AG04450 (cell line): ENCODE measurements at regions not wholly inside any gene's neighbourhood (a gene's known extent, or its start where the extent isn't known, plus 50 kb on each side); places are given as distances from the start of the nearest gene placed in this dataset.

Experiments used
- CTCF ChIA-PET: fragments of 300-600, 350-600 bp; formaldehyde crosslinking; extraction: SDS; loops from one replicate; lab custom pipeline; 2022; ENCODE audit warnings: antibody characterized with exemption, inconsistent platforms; lab: Charles Lee
- POLR2A ChIA-PET: fragments of 350-600 bp; formaldehyde crosslinking; extraction: SDS; loops from one replicate; lab custom pipeline; 2021; ENCODE audit warnings: antibody characterized with exemption, inconsistent platforms; lab: Yijun Ruan, JAX
- DNase-seq: peaks from one replicate; pipeline ENCODE4 v3.0.0-alpha.2; 2011; ENCODE audit warnings: low read depth, low spot score
- H3K27ac ChIP-seq: one replicate; pipeline ENCODE4 v1.5.1; 2012; ENCODE audit warnings: low read depth, low read length, control low read depth
- H3K27me3 ChIP-seq: one replicate; pipeline ENCODE4 v1.6.0; 2012; ENCODE audit warnings: low read length; ENCODE audit not compliant: control insufficient read depth, insufficient read depth
- H3K4me3 ChIP-seq: 2 replicates; pipeline ENCODE4 v1.5.1; 2011; ENCODE audit warnings: mild to moderate bottlenecking, low read depth, low read length, control low read depth
- H3K9me3 ChIP-seq: 2 replicates; pipeline ENCODE4 v1.5.1; 2012; ENCODE audit warnings: low read length; ENCODE audit not compliant: control insufficient read depth, insufficient read depth
- TF ChIP-seq, protein P1 (sequence below): IDR thresholded peaks from 2 replicates; pipeline ENCODE4 v1.5.1; 2011; ENCODE audit warnings: low read depth, low read length, control low read depth, inconsistent platforms

GRCh38 chr1:208888376-208888775 lies 644.2 kb upstream of the PLXNA2 start:
- Histone ChIP-seq H3K27ac (no peak overlapping the region), H3K4me3 (no peak overlapping the region), H3K27me3 (no peaks in the 10 kb centered on the region), H3K9me3 (no peaks in the 10 kb centered on the region)
- TF ChIP-seq, protein P1, sequence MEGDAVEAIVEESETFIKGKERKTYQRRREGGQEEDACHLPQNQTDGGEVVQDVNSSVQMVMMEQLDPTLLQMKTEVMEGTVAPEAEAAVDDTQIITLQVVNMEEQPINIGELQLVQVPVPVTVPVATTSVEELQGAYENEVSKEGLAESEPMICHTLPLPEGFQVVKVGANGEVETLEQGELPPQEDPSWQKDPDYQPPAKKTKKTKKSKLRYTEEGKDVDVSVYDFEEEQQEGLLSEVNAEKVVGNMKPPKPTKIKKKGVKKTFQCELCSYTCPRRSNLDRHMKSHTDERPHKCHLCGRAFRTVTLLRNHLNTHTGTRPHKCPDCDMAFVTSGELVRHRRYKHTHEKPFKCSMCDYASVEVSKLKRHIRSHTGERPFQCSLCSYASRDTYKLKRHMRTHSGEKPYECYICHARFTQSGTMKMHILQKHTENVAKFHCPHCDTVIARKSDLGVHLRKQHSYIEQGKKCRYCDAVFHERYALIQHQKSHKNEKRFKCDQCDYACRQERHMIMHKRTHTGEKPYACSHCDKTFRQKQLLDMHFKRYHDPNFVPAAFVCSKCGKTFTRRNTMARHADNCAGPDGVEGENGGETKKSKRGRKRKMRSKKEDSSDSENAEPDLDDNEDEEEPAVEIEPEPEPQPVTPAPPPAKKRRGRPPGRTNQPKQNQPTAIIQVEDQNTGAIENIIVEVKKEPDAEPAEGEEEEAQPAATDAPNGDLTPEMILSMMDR: no peak
- DNase-seq: no peak
- CTCF ChIA-PET: no interaction called here
- POLR2A ChIA-PET: no interaction called here

- no peak for DNase-seq
- H3K27me3 ChIP-seq: no peaks in the 10 kb centered on the region
- ChIA-PET POLR2A (no interaction called here), CTCF (no interaction called here)
- no peaks in the 10 kb centered on the region for H3K9me3 ChIP-seq
- H3K4me3 ChIP-seq: no peak overlapping the region
- TF ChIP-seq, protein P1: no peak
- no peak overlapping the region for H3K27ac ChIP-seq
Observed at GRCh38 chr1:208892147-208892546, 648.0 kb upstream of the PLXNA2 start.

DNA sequence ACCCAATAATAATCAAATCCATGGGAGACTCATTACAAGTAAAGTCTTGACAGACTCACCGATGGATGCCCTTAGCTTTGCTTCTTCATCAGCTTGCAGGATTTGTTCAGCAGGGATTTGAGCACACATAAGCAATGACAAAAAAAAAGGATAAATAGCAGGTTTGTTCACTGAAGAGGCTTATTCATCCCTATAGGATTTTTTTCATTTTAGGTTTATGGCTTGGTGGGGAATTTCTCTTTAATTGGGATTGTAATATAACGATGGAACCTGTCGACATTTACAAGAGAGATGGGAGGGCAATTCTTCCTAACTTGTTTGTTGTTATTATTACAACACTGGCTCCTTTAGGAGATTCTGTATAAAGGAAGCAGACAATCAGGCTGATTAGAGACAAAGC lies 649.1 kb upstream of the PLXNA2 start:
- ChIA-PET POLR2A (no interaction called here), CTCF (no interaction called here)
- Histone ChIP-seq H3K4me3 (no peak overlapping the region), H3K27ac (no peak overlapping the region), H3K9me3 (no peaks in the 10 kb centered on the region), H3K27me3 (no peaks in the 10 kb centered on the region)
- TF ChIP-seq, protein P1: no peak
- no peak for DNase-seq

DNA sequence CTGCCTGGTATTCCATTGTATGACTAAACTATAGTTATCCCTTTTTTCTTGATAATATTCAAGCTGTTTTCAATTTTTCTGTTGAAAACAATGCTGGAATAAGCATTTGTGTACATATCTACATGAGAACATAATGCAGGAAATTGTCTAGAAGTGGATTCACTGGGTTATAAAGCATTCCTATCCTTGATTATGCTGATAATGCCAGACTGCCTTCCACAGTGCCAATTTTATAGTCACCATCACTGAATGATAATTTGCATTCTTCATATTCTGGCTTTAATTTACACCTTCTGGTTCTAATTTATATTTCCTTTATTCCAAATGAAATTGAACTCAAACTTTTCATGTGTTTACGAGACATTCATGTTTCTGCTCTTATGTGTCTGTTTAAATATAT lies 651.0 kb upstream of the PLXNA2 start:
- POLR2A ChIA-PET: no interaction called here

DNA sequence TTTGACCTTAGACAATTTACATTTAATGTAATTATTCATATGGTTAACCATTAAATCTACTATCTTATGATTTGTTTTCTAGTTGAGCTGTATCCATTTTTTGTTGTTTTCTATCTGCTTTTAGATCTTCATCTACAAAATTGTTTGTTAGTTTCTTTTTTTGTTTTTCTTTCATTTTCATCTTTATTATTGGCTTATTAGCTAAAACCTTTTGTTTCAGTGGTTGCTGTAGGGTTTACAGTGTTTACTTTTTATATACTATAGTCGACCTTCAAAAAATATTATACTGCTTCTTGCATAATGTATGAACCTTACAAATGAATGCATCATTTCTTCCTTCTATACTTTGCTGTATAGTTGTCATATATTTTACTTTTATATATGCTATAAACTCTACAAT lies 651.6 kb upstream of the PLXNA2 start:
- CTCF ChIA-PET: no interaction called here
- Histone ChIP-seq H3K9me3 (no peaks in the 10 kb centered on the region), H3K4me3 (no peak overlapping the region), H3K27ac (no peak overlapping the region), H3K27me3 (no peaks in the 10 kb centered on the region)
- no peak for DNase-seq
- POLR2A ChIA-PET: no interaction called here
- TF ChIP-seq, protein P1: no peak

More for the DNA sequence above, 651.0 kb upstream of the PLXNA2 start:
- Histone ChIP-seq H3K4me3 (no peak overlapping the region), H3K27ac (no peak overlapping the region), H3K9me3 (no peaks in the 10 kb centered on the region), H3K27me3 (no peaks in the 10 kb centered on the region)
- TF ChIP-seq, protein P1: no peak
- CTCF ChIA-PET: no interaction called here
- no peak for DNase-seq
